ENCODE measurements at regions not wholly inside any gene's neighbourhood (a gene's known extent, or its start where the extent isn't known, plus 50 kb on each side); places are given as distances from the start of the nearest gene placed in this dataset.

DNA sequence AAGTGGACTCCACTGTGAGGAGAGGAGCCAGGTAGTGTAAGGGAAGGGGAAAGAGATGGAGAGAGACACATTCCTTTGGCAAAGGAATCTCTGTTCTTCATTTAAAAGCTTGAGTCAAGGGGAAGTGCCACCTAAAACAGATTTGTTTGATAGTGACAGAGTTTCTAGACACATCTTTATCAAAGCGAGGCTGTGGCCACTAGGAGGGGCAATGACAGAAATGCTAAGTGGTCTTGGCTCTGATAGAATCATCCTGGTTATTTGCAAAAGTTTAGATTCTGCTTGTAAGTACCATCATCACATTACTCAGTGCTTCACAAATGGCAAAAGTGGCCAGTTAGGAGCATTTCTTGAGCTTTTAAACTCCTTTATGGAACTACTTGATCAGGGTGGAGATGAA is 261.4 kb downstream of the CNTN3 start:
- TF ChIP-seq CTCF (IDR thresholded peaks at IDR 0.05) (peak; percentile 49), EZH2phosphoT487 (IDR thresholded peaks at IDR 0.05) (no peak)

Measured in neural progenitor cell (in vitro differentiated cells).